HL-60 (cell line): ENCODE measurements at regions not wholly inside any gene's neighbourhood (a gene's known extent, or its start where the extent isn't known, plus 50 kb on each side); places are given as distances from the start of the nearest gene placed in this dataset.

Experiments used
- DNase-seq, 2 experiments: peaks; one replicate each; pipeline ENCODE4 v3.0.0-alpha.2; 2010 to 2020; ENCODE audit warnings: low read depth in 1 of 2, low spot score in 1 of 2
- H3K27ac ChIP-seq: fragments of 250-450 bp; sonication (Bioruptor Pico); replicated peaks from 2 replicates; pipeline ENCODE4 v1.5.1; 2020; ENCODE audit warnings: mild to moderate bottlenecking, moderate library complexity
- H3K27me3 ChIP-seq: fragments of 250-450 bp; sonication (Bioruptor Pico); 2 replicates; pipeline ENCODE4 v1.5.1; 2021; ENCODE audit warnings: mild to moderate bottlenecking, moderate library complexity; ENCODE audit not compliant: insufficient read depth, poor library complexity, severe bottlenecking
- H3K4me3 ChIP-seq: replicated peaks from 2 replicates; pipeline ENCODE4 v1.5.1; 2011; ENCODE audit warnings: mild to moderate bottlenecking, control low read depth, low read length; ENCODE audit not compliant: insufficient read depth
- GABPA ChIP-seq: IDR thresholded peaks from 2 replicates; pipeline ENCODE4 v1.6.1; 2012; ENCODE audit warnings: low read depth
- POLR2AphosphoS5 ChIP-seq: IDR thresholded peaks from 2 replicates; pipeline ENCODE4 v1.6.1; 2012; ENCODE audit warnings: low read depth
- SPI1 ChIP-seq: IDR thresholded peaks from 2 replicates; pipeline ENCODE4 v1.6.1; 2012; ENCODE audit warnings: low read depth, mild to moderate bottlenecking, borderline replicate concordance
- TF ChIP-seq, protein P1 (sequence below): IDR thresholded peaks from 2 replicates; pipeline ENCODE4 v1.6.1; 2012; ENCODE audit warnings: low read depth; ENCODE audit not compliant: insufficient replicate concordance
- TF ChIP-seq, protein P2 (sequence below): IDR thresholded peaks from one replicate; pipeline ENCODE4 v1.5.1; 2011; ENCODE audit warnings: low read length, control low read depth, inconsistent platforms; ENCODE audit not compliant: insufficient read depth

- no peak overlapping the region for H3K27ac ChIP-seq
- no peak overlapping the region for H3K4me3 ChIP-seq
- no peak for DNase-seq
- TF ChIP-seq, protein P1, sequence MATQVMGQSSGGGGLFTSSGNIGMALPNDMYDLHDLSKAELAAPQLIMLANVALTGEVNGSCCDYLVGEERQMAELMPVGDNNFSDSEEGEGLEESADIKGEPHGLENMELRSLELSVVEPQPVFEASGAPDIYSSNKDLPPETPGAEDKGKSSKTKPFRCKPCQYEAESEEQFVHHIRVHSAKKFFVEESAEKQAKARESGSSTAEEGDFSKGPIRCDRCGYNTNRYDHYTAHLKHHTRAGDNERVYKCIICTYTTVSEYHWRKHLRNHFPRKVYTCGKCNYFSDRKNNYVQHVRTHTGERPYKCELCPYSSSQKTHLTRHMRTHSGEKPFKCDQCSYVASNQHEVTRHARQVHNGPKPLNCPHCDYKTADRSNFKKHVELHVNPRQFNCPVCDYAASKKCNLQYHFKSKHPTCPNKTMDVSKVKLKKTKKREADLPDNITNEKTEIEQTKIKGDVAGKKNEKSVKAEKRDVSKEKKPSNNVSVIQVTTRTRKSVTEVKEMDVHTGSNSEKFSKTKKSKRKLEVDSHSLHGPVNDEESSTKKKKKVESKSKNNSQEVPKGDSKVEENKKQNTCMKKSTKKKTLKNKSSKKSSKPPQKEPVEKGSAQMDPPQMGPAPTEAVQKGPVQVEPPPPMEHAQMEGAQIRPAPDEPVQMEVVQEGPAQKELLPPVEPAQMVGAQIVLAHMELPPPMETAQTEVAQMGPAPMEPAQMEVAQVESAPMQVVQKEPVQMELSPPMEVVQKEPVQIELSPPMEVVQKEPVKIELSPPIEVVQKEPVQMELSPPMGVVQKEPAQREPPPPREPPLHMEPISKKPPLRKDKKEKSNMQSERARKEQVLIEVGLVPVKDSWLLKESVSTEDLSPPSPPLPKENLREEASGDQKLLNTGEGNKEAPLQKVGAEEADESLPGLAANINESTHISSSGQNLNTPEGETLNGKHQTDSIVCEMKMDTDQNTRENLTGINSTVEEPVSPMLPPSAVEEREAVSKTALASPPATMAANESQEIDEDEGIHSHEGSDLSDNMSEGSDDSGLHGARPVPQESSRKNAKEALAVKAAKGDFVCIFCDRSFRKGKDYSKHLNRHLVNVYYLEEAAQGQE, result no peak
- TF ChIP-seq, protein P2, sequence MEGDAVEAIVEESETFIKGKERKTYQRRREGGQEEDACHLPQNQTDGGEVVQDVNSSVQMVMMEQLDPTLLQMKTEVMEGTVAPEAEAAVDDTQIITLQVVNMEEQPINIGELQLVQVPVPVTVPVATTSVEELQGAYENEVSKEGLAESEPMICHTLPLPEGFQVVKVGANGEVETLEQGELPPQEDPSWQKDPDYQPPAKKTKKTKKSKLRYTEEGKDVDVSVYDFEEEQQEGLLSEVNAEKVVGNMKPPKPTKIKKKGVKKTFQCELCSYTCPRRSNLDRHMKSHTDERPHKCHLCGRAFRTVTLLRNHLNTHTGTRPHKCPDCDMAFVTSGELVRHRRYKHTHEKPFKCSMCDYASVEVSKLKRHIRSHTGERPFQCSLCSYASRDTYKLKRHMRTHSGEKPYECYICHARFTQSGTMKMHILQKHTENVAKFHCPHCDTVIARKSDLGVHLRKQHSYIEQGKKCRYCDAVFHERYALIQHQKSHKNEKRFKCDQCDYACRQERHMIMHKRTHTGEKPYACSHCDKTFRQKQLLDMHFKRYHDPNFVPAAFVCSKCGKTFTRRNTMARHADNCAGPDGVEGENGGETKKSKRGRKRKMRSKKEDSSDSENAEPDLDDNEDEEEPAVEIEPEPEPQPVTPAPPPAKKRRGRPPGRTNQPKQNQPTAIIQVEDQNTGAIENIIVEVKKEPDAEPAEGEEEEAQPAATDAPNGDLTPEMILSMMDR, result no peak
- TF ChIP-seq GABPA (no peak), SPI1 (no peak), POLR2AphosphoS5 (no peak)
- H3K27me3 ChIP-seq, result no peaks in the 10 kb centered on the region
Observed at GRCh38 chr5:33231935-33232334, 208.8 kb upstream of the TARS1 start.

DNA sequence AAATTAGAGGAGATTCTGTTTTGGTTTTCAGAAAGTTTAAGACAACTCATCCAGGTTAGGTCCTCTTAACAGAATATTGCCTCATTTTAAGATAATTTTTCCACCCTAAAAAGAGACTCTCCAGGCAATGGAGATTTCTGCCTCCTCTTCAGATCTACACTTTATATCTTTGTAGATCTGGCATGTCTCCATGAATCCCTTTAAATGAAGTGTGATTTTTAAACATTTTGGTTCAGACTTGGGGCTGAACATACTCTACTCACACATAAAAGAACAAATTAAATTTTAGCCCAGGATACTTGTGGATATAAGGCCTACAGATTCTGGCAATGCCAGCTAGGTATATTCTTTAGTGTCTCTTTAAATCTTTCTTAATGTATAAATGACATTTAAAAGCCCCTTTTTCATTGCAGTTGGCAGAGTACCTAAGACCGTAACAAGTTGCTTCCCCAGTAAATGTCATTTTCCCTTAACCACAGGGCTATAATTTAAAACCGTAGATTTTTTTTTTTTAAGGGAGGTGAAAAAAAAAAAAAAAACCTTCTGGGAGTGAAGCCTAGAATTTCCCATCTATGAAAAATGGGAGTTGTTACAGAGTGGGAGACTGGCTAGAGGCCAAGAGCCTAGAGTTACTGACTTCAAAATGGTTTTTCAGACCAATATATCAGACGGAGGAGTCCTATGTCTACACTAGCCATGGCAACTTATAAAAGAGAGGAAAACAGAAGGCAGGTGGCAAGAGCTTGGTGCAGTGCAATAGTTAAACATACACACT lies 207.8 kb upstream of the TARS1 start:
- DNase-seq, result no peak
- Histone ChIP-seq H3K27me3 (no peaks in the 10 kb centered on the region), H3K27ac (no peak overlapping the region), H3K4me3 (no peak overlapping the region)
- TF ChIP-seq, protein P2, result no peak
- no peak for TF ChIP-seq SPI1

GRCh38 chr5:33235304-33235703 lies 205.5 kb upstream of the TARS1 start:
- DNase-seq, result no peak
- TF ChIP-seq GABPA, result no peak
- TF ChIP-seq, protein P1, result no peak
- H3K4me3 ChIP-seq, result no peak overlapping the region
- no peak overlapping the region for H3K27ac ChIP-seq
- no peaks in the 10 kb centered on the region for H3K27me3 ChIP-seq

DNA sequence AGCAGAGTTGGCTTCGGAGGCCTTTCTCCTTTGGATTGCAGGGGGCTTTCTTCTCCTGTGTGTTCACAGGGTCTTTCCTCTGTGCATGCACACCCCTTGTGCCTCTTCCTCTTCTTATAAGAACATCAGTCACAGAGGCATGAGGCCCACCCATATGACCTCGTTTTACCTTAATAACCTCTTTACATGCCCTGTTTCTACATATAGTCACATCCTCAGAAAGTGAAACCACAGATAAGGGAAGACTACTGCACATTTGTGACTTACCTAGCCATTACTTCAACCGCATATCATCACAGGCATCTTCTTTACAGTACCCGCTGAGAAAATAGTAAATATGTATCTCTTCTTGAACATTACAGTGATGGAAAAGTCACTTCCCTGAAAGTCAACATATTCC lies 204.9 kb upstream of the TARS1 start:
- DNase-seq, result no peak
- H3K4me3 ChIP-seq, result no peak overlapping the region
- H3K27ac ChIP-seq, result no peak overlapping the region
- H3K27me3 ChIP-seq, result no peaks in the 10 kb centered on the region
- TF ChIP-seq GABPA (no peak), POLR2AphosphoS5 (no peak), SPI1 (no peak)
- TF ChIP-seq, protein P2, result no peak
- TF ChIP-seq, protein P1, result no peak
